ENCODE measurements at regions not wholly inside any gene's neighbourhood (a gene's known extent, or its start where the extent isn't known, plus 50 kb on each side); places are given as distances from the start of the nearest gene placed in this dataset.

GRCh38 chr10:129136951-129137350 is 330.1 kb upstream of the MGMT start:
- H3K4me3 ChIP-seq (ENCODE audit: low read depth, low read length), result no peak overlapping the region
- TF ChIP-seq CTCF (IDR thresholded peaks at IDR 0.05; ENCODE audit: borderline replicate concordance, insufficient read depth, low read depth, low read length), result no peak

- no peak overlapping the region for H3K4me3 ChIP-seq (ENCODE audit: low read depth, low read length)
- no peak for TF ChIP-seq CTCF (IDR thresholded peaks at IDR 0.05; ENCODE audit: borderline replicate concordance, insufficient read depth, low read depth, low read length)
Observed at GRCh38 chr10:129140921-129141885, 325.8 kb upstream of the MGMT start.

GRCh38 chr10:129151281-129151680 is 315.8 kb upstream of the MGMT start:
- TF ChIP-seq CTCF (IDR thresholded peaks at IDR 0.05; ENCODE audit: borderline replicate concordance, insufficient read depth, low read depth, low read length), result no peak
- H3K4me3 ChIP-seq (ENCODE audit: low read depth, low read length), result no peak overlapping the region

GRCh38 chr10:129156406-129156805 is 310.6 kb upstream of the MGMT start:
- TF ChIP-seq CTCF (IDR thresholded peaks at IDR 0.05; ENCODE audit: borderline replicate concordance, insufficient read depth, low read depth, low read length), result no peak
- H3K4me3 ChIP-seq (ENCODE audit: low read depth, low read length), result no peak overlapping the region

- H3K4me3 ChIP-seq (ENCODE audit: low read depth, low read length), result no peak overlapping the region
- TF ChIP-seq CTCF (IDR thresholded peaks at IDR 0.05; ENCODE audit: borderline replicate concordance, insufficient read depth, low read depth, low read length), result no peak
Observed at GRCh38 chr10:129157185-129157584, 309.9 kb upstream of the MGMT start.

GRCh38 chr10:129161150-129161549 is 305.9 kb upstream of the MGMT start:
- no peak for TF ChIP-seq CTCF (IDR thresholded peaks at IDR 0.05; ENCODE audit: borderline replicate concordance, insufficient read depth, low read depth, low read length)
- H3K4me3 ChIP-seq (ENCODE audit: low read depth, low read length), result no peak overlapping the region

GRCh38 chr10:129163531-129163930 is 303.5 kb upstream of the MGMT start:
- no peak overlapping the region for H3K4me3 ChIP-seq (ENCODE audit: low read depth, low read length)
- TF ChIP-seq CTCF (IDR thresholded peaks at IDR 0.05; ENCODE audit: borderline replicate concordance, insufficient read depth, low read depth, low read length), result no peak
